IMR-90 (cell line): ENCODE measurements at regions not wholly inside any gene's neighbourhood (a gene's known extent, or its start where the extent isn't known, plus 50 kb on each side); places are given as distances from the start of the nearest gene placed in this dataset.

Experiments
- CEBPB ChIP-seq: IDR thresholded peaks from 2 replicates; pipeline ENCODE4 v1.6.1; 2012; ENCODE audit warnings: low read depth, low read length, improper control_type of control experiment
- CHD1 ChIP-seq: IDR thresholded peaks from 2 replicates; pipeline ENCODE4 v1.6.1; 2012; ENCODE audit warnings: low read depth, low read length, improper control_type of control experiment
- MAFK ChIP-seq: IDR thresholded peaks from 2 replicates; pipeline ENCODE4 v1.6.1; 2012; ENCODE audit warnings: low read depth, low read length, improper control_type of control experiment
- MAZ ChIP-seq: IDR thresholded peaks from 2 replicates; pipeline ENCODE4 v1.6.1; 2012; ENCODE audit warnings: low read depth, mild to moderate bottlenecking, low read length, improper control_type of control experiment, moderate library complexity, borderline replicate concordance
- NFE2L2 ChIP-seq: fragments of 150-350 bp; IDR thresholded peaks from 2 replicates; pipeline ENCODE4 v1.6.1; 2016; ENCODE audit warnings: low read depth, mild to moderate bottlenecking, low read length
- POLR2A ChIP-seq: IDR thresholded peaks from 2 replicates; pipeline ENCODE4 v1.6.1; 2012; ENCODE audit warnings: mild to moderate bottlenecking, low read depth, low read length
- SMC3 ChIP-seq: fragments of 150-350 bp; IDR thresholded peaks from 2 replicates; pipeline ENCODE4 v1.6.1; 2016; ENCODE audit warnings: low read depth, mild to moderate bottlenecking, antibody characterized with exemption, low read length, moderate library complexity
- TF ChIP-seq, protein P1 (sequence below): conservative IDR thresholded peaks from 2 replicates; pipeline ENCODE4 v1.5.1; 2012; ENCODE audit warnings: mild to moderate bottlenecking, low read depth, low read length, improper control_type of control experiment
- TF ChIP-seq, protein P2 (sequence below): fragments of 150-350 bp; IDR thresholded peaks from 2 replicates; pipeline ENCODE4 v1.6.1; 2016; ENCODE audit warnings: low read depth, mild to moderate bottlenecking, low read length, moderate library complexity, borderline replicate concordance

DNA sequence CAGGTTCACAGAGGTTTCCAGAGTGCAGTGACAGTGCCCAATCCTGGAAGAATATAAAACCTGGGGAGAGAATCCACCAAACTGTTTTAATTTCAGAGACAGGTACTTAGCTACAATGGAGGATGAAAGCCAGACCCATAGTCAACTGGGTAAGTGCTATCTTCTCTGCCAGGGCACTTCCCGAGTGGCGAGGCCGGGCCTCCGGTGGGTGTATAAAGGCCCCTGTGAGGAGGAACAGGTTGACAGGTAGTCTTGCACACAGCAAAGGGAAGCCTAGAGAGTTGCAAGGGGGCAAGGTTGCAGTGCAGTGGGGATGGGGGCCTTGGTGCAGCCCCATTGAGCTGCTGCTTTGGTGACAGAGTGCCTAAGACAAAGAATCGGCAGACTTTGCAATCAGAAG lies 130.7 kb downstream of the SLC38A6 start:
- TF ChIP-seq, protein P1, sequence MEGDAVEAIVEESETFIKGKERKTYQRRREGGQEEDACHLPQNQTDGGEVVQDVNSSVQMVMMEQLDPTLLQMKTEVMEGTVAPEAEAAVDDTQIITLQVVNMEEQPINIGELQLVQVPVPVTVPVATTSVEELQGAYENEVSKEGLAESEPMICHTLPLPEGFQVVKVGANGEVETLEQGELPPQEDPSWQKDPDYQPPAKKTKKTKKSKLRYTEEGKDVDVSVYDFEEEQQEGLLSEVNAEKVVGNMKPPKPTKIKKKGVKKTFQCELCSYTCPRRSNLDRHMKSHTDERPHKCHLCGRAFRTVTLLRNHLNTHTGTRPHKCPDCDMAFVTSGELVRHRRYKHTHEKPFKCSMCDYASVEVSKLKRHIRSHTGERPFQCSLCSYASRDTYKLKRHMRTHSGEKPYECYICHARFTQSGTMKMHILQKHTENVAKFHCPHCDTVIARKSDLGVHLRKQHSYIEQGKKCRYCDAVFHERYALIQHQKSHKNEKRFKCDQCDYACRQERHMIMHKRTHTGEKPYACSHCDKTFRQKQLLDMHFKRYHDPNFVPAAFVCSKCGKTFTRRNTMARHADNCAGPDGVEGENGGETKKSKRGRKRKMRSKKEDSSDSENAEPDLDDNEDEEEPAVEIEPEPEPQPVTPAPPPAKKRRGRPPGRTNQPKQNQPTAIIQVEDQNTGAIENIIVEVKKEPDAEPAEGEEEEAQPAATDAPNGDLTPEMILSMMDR: no peak
- TF ChIP-seq, protein P2, sequence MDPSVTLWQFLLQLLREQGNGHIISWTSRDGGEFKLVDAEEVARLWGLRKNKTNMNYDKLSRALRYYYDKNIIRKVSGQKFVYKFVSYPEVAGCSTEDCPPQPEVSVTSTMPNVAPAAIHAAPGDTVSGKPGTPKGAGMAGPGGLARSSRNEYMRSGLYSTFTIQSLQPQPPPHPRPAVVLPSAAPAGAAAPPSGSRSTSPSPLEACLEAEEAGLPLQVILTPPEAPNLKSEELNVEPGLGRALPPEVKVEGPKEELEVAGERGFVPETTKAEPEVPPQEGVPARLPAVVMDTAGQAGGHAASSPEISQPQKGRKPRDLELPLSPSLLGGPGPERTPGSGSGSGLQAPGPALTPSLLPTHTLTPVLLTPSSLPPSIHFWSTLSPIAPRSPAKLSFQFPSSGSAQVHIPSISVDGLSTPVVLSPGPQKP: no peak
- TF ChIP-seq POLR2A (no peak), SMC3 (no peak), NFE2L2 (no peak), MAFK (no peak), CHD1 (no peak), CEBPB (no peak), MAZ (no peak)
